Adrenal gland (tissue), 9 donors: ENCODE measurements at regions not wholly inside any gene's neighbourhood (a gene's known extent, or its start where the extent isn't known, plus 50 kb on each side); places are given as distances from the start of the nearest gene placed in this dataset.
"Not testable (repeated sequence)": the region's sequence is repeated elsewhere in the genome, so short reads cannot be mapped to it uniquely, and the experiment has no call there.

Experiments
- DNase-seq, 7 donors: peaks; one replicate each; pipeline ENCODE4 v3.0.0-alpha.2; 2019 to 2020
- H3K27ac ChIP-seq, 5 donors: fragments of 200-600 bp; sonication (generic) in 4 of 5; 1 replicate in 3 of 5; 2 replicates in 2 of 5; pipeline versions ENCODE4 v1.5.1 to v1.8.0; 2016 to 2020; ENCODE audit warnings: mild to moderate bottlenecking in 1 of 5
- H3K27me3 ChIP-seq: fragments of 200-600 bp; 2 replicates; pipeline ENCODE4 v1.8.0; 2021
- H3K36me3 ChIP-seq, 2 donors: fragments of 200-600 bp; replicated peaks in 1 of 2; 1 replicate in 1 of 2; 2 replicates in 1 of 2; pipeline versions ENCODE4 v1.5.1 to v1.8.0; 2018 to 2022
- H3K4me1 ChIP-seq, 2 donors: fragments of 200-600 bp; replicated peaks in 1 of 2; 1 replicate in 1 of 2; 2 replicates in 1 of 2; pipeline versions ENCODE4 v1.5.1 to v1.8.0; 2018 to 2021
- H3K4me3 ChIP-seq, 4 donors: fragments of 200-600 bp; sonication (generic) in 3 of 4; one replicate each; pipeline ENCODE4 v1.5.1; 2016 to 2018
- H3K9me3 ChIP-seq, 3 donors: fragments of 200-600 bp; sonication (generic) in 1 of 3; replicated peaks in 1 of 3; 1 replicate in 2 of 3; 2 replicates in 1 of 3; pipeline versions ENCODE4 v1.5.1 to v1.8.0; 2016 to 2021
- CTCF ChIP-seq, 6 experiments: fragments of 450-650 bp in 4 of 6; fragments of 200-600 bp in 2 of 6; sonication (generic) in 1 of 6; IDR thresholded peaks; 1 replicate in 5 of 6; 2 replicates in 1 of 6; pipeline versions ENCODE4 v1.5.1 to v1.8.0; 2016 to 2021; ENCODE audit warnings: antibody characterized with exemption in 6 of 6, mild to moderate bottlenecking in 2 of 6, moderate library complexity in 1 of 6
- POLR2A ChIP-seq, 2 donors: fragments of 450-650 bp; IDR thresholded peaks; one replicate each; pipeline ENCODE4 v1.6.1; 2017; ENCODE audit warnings: antibody characterized with exemption in 2 of 2, mild to moderate bottlenecking in 2 of 2, moderate library complexity in 1 of 2
- WGBS, 4 donors: extraction: QIAGEN DNeasy Blood & Tissue Kit in 2 of 4; methylation state at CpG; one replicate each; pipeline versions ENCODE4 v1.1.5 to v1.1.7; 2013 to 2017; 5-methylcytosine and 5-hydroxymethylcytosine counted together
- intact Hi-C, 2 donors: fragments of 100-400 bp; cut with DNase I; formaldehyde crosslinking; loops; one replicate each; pipeline versions ENCODE4 v1.14.1 to v1.15.0; 2022 to 2023
- donor health status: healthy with polysubstance abuse.
- donor health status: Bipolar disorder and iron deficiency.
- donor health status: DM: yes; HTN: yes; CAD: no.
- donor health status: DM: no; HTN: no; CAD: no.
- donor health status: DM: no; HTN: no; CAD: no.

GRCh38 chr7:159311172-159311494 lies 166.5 kb upstream of the VIPR2 start:
- DNase-seq = no peak
- H3K9me3 ChIP-seq = no peaks in the 10 kb centered on the region
- no peak overlapping the region for H3K4me3 ChIP-seq
- no peaks in the 10 kb centered on the region for H3K36me3 ChIP-seq
- no peak overlapping the region for H3K27ac ChIP-seq
- TF ChIP-seq POLR2A (IDR thresholded peaks at IDR 0.05) = no peak
- no peak for TF ChIP-seq CTCF (IDR thresholded peaks at IDR 0.05)
- no peaks in the 10 kb centered on the region for H3K27me3 ChIP-seq
- intact Hi-C loops = no loop called here
- WGBS, 4 donors = 90 to 100% (median 96%) methylated on average over 1 of the region's 1 CpG
- no peaks in the 10 kb centered on the region for H3K4me1 ChIP-seq

GRCh38 chr7:159310457-159311171 lies 165.9 kb upstream of the VIPR2 start:
- Histone ChIP-seq H3K27me3 (no peaks in the 10 kb centered on the region), H3K27ac (no peak overlapping the region), H3K4me3 (no peak overlapping the region), H3K9me3 (no peaks in the 10 kb centered on the region), H3K36me3 (no peaks in the 10 kb centered on the region), H3K4me1 (no peaks in the 10 kb centered on the region)
- WGBS, 4 donors = 41 to 50% (median 46%) methylated on average over 5 of the region's 5 CpGs
- DNase-seq = no peak
- no peak for TF ChIP-seq POLR2A (IDR thresholded peaks at IDR 0.05)
- TF ChIP-seq CTCF (IDR thresholded peaks at IDR 0.05) = no peak
- intact Hi-C loops = no loop called here

- H3K9me3 ChIP-seq, H3K27me3 ChIP-seq, H3K4me3 ChIP-seq, H3K4me1 ChIP-seq, intact Hi-C loops, H3K36me3 ChIP-seq, H3K27ac ChIP-seq, DNase-seq: not testable (repeated sequence)
- WGBS, 4 donors = 18 to 44% (median 39%) methylated on average over 2 of the region's 2 CpGs
These were observed 164.5 kb upstream of the VIPR2 start for GRCh38 chr7:159309214-159309613.

GRCh38 chr7:159306012-159306411 lies 161.3 kb upstream of the VIPR2 start:
- Histone ChIP-seq H3K27me3 (no peaks in the 10 kb centered on the region), H3K4me3 (no peak overlapping the region), H3K27ac (no peak overlapping the region), H3K9me3 (no peaks in the 10 kb centered on the region), H3K36me3 (no peaks in the 10 kb centered on the region), H3K4me1 (no peaks in the 10 kb centered on the region)
- no peak for TF ChIP-seq CTCF (IDR thresholded peaks at IDR 0.05)
- no peak for TF ChIP-seq POLR2A (IDR thresholded peaks at IDR 0.05)
- intact Hi-C loops = no loop called here
- 79 to 87% (median 83%) methylated on average over 1 to 2 of the region's 2 CpGs for WGBS, 4 donors
- no peak for DNase-seq

- intact Hi-C loops, H3K9me3 ChIP-seq, H3K27ac ChIP-seq, H3K4me1 ChIP-seq, H3K36me3 ChIP-seq, H3K4me3 ChIP-seq, DNase-seq, H3K27me3 ChIP-seq: not testable (repeated sequence)
- WGBS, 4 donors = 38 to 65% (median 43%) methylated on average over 3 of the region's 3 CpGs
These were observed 160.5 kb upstream of the VIPR2 start for GRCh38 chr7:159305185-159305584.

- H3K4me1 ChIP-seq, DNase-seq, H3K9me3 ChIP-seq, H3K36me3 ChIP-seq, intact Hi-C loops, H3K27me3 ChIP-seq, H3K4me3 ChIP-seq, H3K27ac ChIP-seq: not testable (repeated sequence)
- WGBS, 4 donors = 67 to 77% (median 74%) methylated on average over 2 of the region's 2 CpGs
These were observed 158.8 kb upstream of the VIPR2 start for GRCh38 chr7:159303510-159303909.
